H1 (cell line): ENCODE measurements at regions not wholly inside any gene's neighbourhood (a gene's known extent, or its start where the extent isn't known, plus 50 kb on each side); places are given as distances from the start of the nearest gene placed in this dataset.

Experiments
- BACH1 ChIP-seq: IDR thresholded peaks from 2 replicates; pipeline ENCODE4 v1.6.1; 2012; ENCODE audit warnings: low read length, improper control_type of control experiment
- CHD2 ChIP-seq: IDR thresholded peaks from 2 replicates; pipeline ENCODE4 v1.6.1; 2012; ENCODE audit warnings: low read length, improper control_type of control experiment
- HDAC2 ChIP-seq, 2 experiments: fragments of 300-600 bp in 1 of 2; sonication (generic) in 1 of 2; IDR thresholded peaks; 2 replicates each; pipeline ENCODE4 v1.6.1; 2011 to 2012; ENCODE audit warnings: low read depth in 2 of 2, low read length in 2 of 2, mild to moderate bottlenecking in 2 of 2, moderate library complexity in 2 of 2, borderline replicate concordance in 1 of 2, inconsistent platforms in 1 of 2
- RAD21 ChIP-seq, 2 experiments: IDR thresholded peaks in 1 of 2; conservative IDR thresholded peaks in 1 of 2; 2 replicates each; pipeline ENCODE4 v1.6.1; 2011; ENCODE audit warnings: low read depth in 2 of 2, low read length in 2 of 2, improper control_type of control experiment in 1 of 2, inconsistent platforms in 1 of 2, mild to moderate bottlenecking in 1 of 2, moderate library complexity in 1 of 2
- YY1 ChIP-seq: IDR thresholded peaks from 2 replicates; pipeline ENCODE4 v1.6.1; 2011; ENCODE audit warnings: low read depth, mild to moderate bottlenecking, low read length

DNA sequence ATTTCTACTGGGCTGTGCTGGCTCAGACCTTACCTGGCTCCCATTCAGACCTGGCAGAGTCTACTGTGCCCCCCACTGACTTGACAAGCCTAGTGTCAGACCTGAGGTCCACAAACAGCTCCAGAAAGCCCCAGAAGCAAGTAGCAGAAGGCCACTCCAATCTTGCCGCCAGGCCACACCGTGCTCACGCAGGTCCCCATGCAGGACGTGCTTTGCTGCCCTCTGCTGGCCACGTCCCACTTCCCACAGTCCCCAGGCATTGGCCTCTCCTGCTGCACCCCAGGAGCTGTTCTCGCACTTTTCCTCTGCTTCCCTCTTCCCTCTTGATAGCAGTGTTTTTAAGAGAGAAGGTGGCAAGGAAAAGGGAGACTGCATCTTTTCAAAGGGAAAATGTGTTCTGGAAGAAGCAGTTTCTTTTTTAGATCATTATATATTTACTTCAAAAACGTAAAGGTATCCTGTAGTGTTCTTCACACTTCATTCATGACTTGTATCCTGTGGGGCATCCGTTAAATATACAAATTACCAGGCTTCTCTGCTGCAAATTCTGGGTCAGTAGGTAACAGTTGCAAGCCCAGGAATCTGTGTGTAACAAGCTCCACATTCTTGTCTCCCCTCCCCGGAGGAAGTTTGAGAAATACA is 81.4 kb upstream of the PAPOLG start (continued):
- TF ChIP-seq CHD2 (0 out of 2 replicates have a peak, but pooled peaks have one; percentile 43), YY1 (0 out of 2 replicates have a peak, but pooled peaks have one; percentile 24), HDAC2 (IDR thresholded peaks at IDR 0.05; ENCODE audit: borderline replicate concordance in 1 of 2, low read depth in 2 of 2, low read length in 2 of 2) (0 out of 4 replicates have a peak, but pooled peaks have one; percentile 40 to 46), RAD21 (IDR thresholded peaks at IDR 0.05 in 1 of 2, conservative IDR thresholded peaks at IDR 0.05 in 1 of 2; ENCODE audit: low read depth in 2 of 2, low read length in 2 of 2) (peak; percentile 80 to 89), BACH1 (peak; percentile 11; the same call in 1 of the 2 replicates)
